ENCODE measurements at regions not wholly inside any gene's neighbourhood (a gene's known extent, or its start where the extent isn't known, plus 50 kb on each side); places are given as distances from the start of the nearest gene placed in this dataset.
"Not testable (repeated sequence)": the region's sequence is repeated elsewhere in the genome, so short reads cannot be mapped to it uniquely, and the experiment has no call there.

- Histone ChIP-seq H3K27me3 (no peaks in the 10 kb centered on the region), H3K4me1 (no peaks in the 10 kb centered on the region), H3K4me3 (no peak overlapping the region), H3K27ac (replicated peaks in 1 of 4) (no peak overlapping the region), H3K36me3 (no peaks in the 10 kb centered on the region), H3K9me3 (peaks cover 0 to under 1% (median 0%) of the 10 kb centered on the region in 4 donors)
- TF ChIP-seq EP300 (IDR thresholded peaks at IDR 0.05) (no peak), POLR2AphosphoS5 (IDR thresholded peaks at IDR 0.05) (no peak), CTCF (IDR thresholded peaks at IDR 0.05) (no peak), POLR2A (IDR thresholded peaks at IDR 0.05; ENCODE audit: low read depth) (no peak)
- no peak for DNase-seq (ENCODE audit: extremely low spot score)
- intact Hi-C loops (cut with DNase I): no loop called here
- WGBS: 92% methylated on average over 2 of the region's 2 CpGs
Measured at GRCh38 chr4:141543706-141544105, 92.7 kb upstream of the IL15 start.

GRCh38 chr4:141548791-141549190 is 87.6 kb upstream of the IL15 start:
- TF ChIP-seq POLR2AphosphoS5 (IDR thresholded peaks at IDR 0.05) (no peak), EP300 (IDR thresholded peaks at IDR 0.05) (no peak), CTCF (IDR thresholded peaks at IDR 0.05) (no peak), POLR2A (IDR thresholded peaks at IDR 0.05; ENCODE audit: low read depth) (no peak)
- no peaks in the 10 kb centered on the region for H3K27me3 ChIP-seq
- H3K9me3 ChIP-seq: peaks cover 0 to 6% (median 0%) of the 10 kb centered on the region in 4 donors
- H3K4me3 ChIP-seq: no peak overlapping the region
- no peaks in the 10 kb centered on the region for H3K36me3 ChIP-seq
- no peak overlapping the region for H3K27ac ChIP-seq (replicated peaks in 1 of 4)
- DNase-seq (ENCODE audit: extremely low spot score): no peak
- intact Hi-C loops (cut with DNase I): no loop called here
- H3K4me1 ChIP-seq: no peaks in the 10 kb centered on the region

GRCh38 chr4:141560056-141560455 is 76.3 kb upstream of the IL15 start:
- 68% methylated on average over 1 of the region's 1 CpG for WGBS
- Histone ChIP-seq H3K36me3 (no peaks in the 10 kb centered on the region), H3K4me1 (no peaks in the 10 kb centered on the region), H3K9me3 (no peaks in the 10 kb centered on the region), H3K4me3 (no peak overlapping the region), H3K27me3 (no peaks in the 10 kb centered on the region), H3K27ac (replicated peaks in 1 of 4) (no peak overlapping the region)
- TF ChIP-seq POLR2AphosphoS5 (IDR thresholded peaks at IDR 0.05) (no peak), POLR2A (IDR thresholded peaks at IDR 0.05; ENCODE audit: low read depth) (no peak), EP300 (IDR thresholded peaks at IDR 0.05) (no peak), CTCF (IDR thresholded peaks at IDR 0.05) (no peak)
- intact Hi-C loops (cut with DNase I): no loop called here
- no peak for DNase-seq (ENCODE audit: extremely low spot score)

- WGBS: 93% methylated on average over 2 of the region's 2 CpGs
- no peak for DNase-seq (ENCODE audit: extremely low spot score)
- Histone ChIP-seq H3K27ac (replicated peaks in 1 of 4) (no peak overlapping the region), H3K36me3 (no peaks in the 10 kb centered on the region), H3K9me3 (no peaks in the 10 kb centered on the region), H3K27me3 (no peaks in the 10 kb centered on the region), H3K4me1 (no peaks in the 10 kb centered on the region), H3K4me3 (no peak overlapping the region)
- TF ChIP-seq POLR2A (IDR thresholded peaks at IDR 0.05; ENCODE audit: low read depth) (no peak), POLR2AphosphoS5 (IDR thresholded peaks at IDR 0.05) (no peak), CTCF (IDR thresholded peaks at IDR 0.05) (no peak)
- intact Hi-C loops (cut with DNase I): no loop called here
Measured at GRCh38 chr4:141562649-141563048, 73.7 kb upstream of the IL15 start.

- H3K9me3 ChIP-seq: no peaks in the 10 kb centered on the region
- intact Hi-C loops (cut with DNase I): no loop called here
- H3K27me3 ChIP-seq: no peaks in the 10 kb centered on the region
- no peaks in the 10 kb centered on the region for H3K4me1 ChIP-seq
- H3K36me3 ChIP-seq: no peaks in the 10 kb centered on the region
- no peak for DNase-seq (ENCODE audit: extremely low spot score)
- no peak overlapping the region for H3K27ac ChIP-seq (replicated peaks in 1 of 4)
- no peak overlapping the region for H3K4me3 ChIP-seq
- TF ChIP-seq POLR2A (IDR thresholded peaks at IDR 0.05; ENCODE audit: low read depth): no peak
- TF ChIP-seq CTCF (IDR thresholded peaks at IDR 0.05): no peak
- TF ChIP-seq POLR2AphosphoS5 (IDR thresholded peaks at IDR 0.05): no peak
- TF ChIP-seq EP300 (IDR thresholded peaks at IDR 0.05): no peak
Measured at GRCh38 chr4:141563723-141564122, 72.7 kb upstream of the IL15 start.

- H3K27ac ChIP-seq (replicated peaks in 1 of 4); H3K4me1 ChIP-seq; H3K27me3 ChIP-seq; H3K4me3 ChIP-seq; H3K9me3 ChIP-seq; DNase-seq (ENCODE audit: extremely low spot score); intact Hi-C loops (cut with DNase I); H3K36me3 ChIP-seq: not testable (repeated sequence)
- WGBS: 93% methylated on average over 15 of the region's 15 CpGs
Measured at GRCh38 chr4:141564961-141565360, 71.4 kb upstream of the IL15 start.
